Neural progenitor cell (in vitro differentiated cells): ENCODE measurements at regions not wholly inside any gene's neighbourhood (a gene's known extent, or its start where the extent isn't known, plus 50 kb on each side); places are given as distances from the start of the nearest gene placed in this dataset.

ENCODE experiments used
- CTCF ChIP-seq: fragments of 200-600 bp; sonication (generic); IDR thresholded peaks from 2 replicates; pipeline ENCODE4 v1.5.1; 2017; ENCODE audit warnings: antibody characterized with exemption, mild to moderate bottlenecking
- EZH2 ChIP-seq: fragments of 200-600 bp; sonication (generic); IDR thresholded peaks from 2 replicates; pipeline ENCODE4 v1.6.1; 2017; ENCODE audit warnings: antibody characterized with exemption, mild to moderate bottlenecking, moderate library complexity
- EZH2phosphoT487 ChIP-seq: fragments of 200-600 bp; sonication (generic); IDR thresholded peaks from 2 replicates; pipeline ENCODE4 v1.6.1; 2017; ENCODE audit warnings: antibody characterized with exemption

GRCh38 chr17:77843896-77844295, 114.6 kb upstream of the TNRC6C start:
- no peak for TF ChIP-seq CTCF
- no peak for TF ChIP-seq EZH2
- TF ChIP-seq EZH2phosphoT487 = no peak
